GM23338 (cell line): ENCODE measurements at regions not wholly inside any gene's neighbourhood (a gene's known extent, or its start where the extent isn't known, plus 50 kb on each side); places are given as distances from the start of the nearest gene placed in this dataset.

Experiments used
- ATAC-seq: fragments of 200-7000 bp; cut with Tn5 transposase; 3 replicates; pipeline ENCODE4 v1.9.1; 2020
- DNase-seq: peaks from one replicate; pipeline ENCODE4 v3.0.0-alpha.2; 2015; ENCODE audit warnings: low spot score
- H2AFZ ChIP-seq: fragments of 200-600 bp; sonication (generic); 2 replicates; pipeline ENCODE4 v1.8.0; 2016; ENCODE audit warnings: antibody characterized with exemption, mild to moderate bottlenecking, moderate library complexity
- H3F3A ChIP-seq: fragments of 200-600 bp; sonication (generic); replicated peaks from 2 replicates; pipeline ENCODE4 v1.8.0; 2017; ENCODE audit warnings: antibody characterized with exemption, mixed run types, low read depth
- H3K27ac ChIP-seq: fragments of 200-600 bp; sonication (generic); 2 replicates; pipeline ENCODE4 v1.6.1; 2016; ENCODE audit warnings: low read depth
- H3K27me3 ChIP-seq: fragments of 200-600 bp; sonication (generic); 2 replicates; pipeline ENCODE4 v1.8.0; 2016; ENCODE audit warnings: mild to moderate bottlenecking, mixed run types, moderate library complexity; ENCODE audit not compliant: insufficient read depth
- H3K36me3 ChIP-seq: fragments of 200-600 bp; sonication (generic); 2 replicates; pipeline ENCODE4 v1.8.0; 2016; ENCODE audit warnings: mild to moderate bottlenecking; ENCODE audit not compliant: insufficient read depth
- H3K4me1 ChIP-seq: fragments of 200-600 bp; sonication (generic); 2 replicates; pipeline ENCODE4 v1.8.0; 2016; ENCODE audit warnings: mild to moderate bottlenecking, moderate library complexity; ENCODE audit not compliant: insufficient read depth
- H3K4me2 ChIP-seq: fragments of 200-600 bp; sonication (generic); 2 replicates; pipeline ENCODE4 v1.7.1; 2017; ENCODE audit warnings: mixed run types
- H3K4me3 ChIP-seq: fragments of 200-600 bp; sonication (generic); 2 replicates; pipeline ENCODE4 v1.6.1; 2016; ENCODE audit warnings: mixed run types
- H3K79me2 ChIP-seq: fragments of 200-600 bp; sonication (generic); replicated peaks from 2 replicates; pipeline ENCODE4 v1.8.0; 2017; ENCODE audit warnings: mild to moderate bottlenecking; ENCODE audit not compliant: insufficient read depth
- H3K9me2 ChIP-seq: fragments of 200-600 bp; sonication (generic); 2 replicates; pipeline ENCODE4 v1.8.0; 2017; ENCODE audit not compliant: insufficient read depth
- H4K20me1 ChIP-seq: fragments of 200-600 bp; sonication (generic); replicated peaks from 2 replicates; pipeline ENCODE4 v1.8.0; 2017; ENCODE audit warnings: mild to moderate bottlenecking; ENCODE audit not compliant: insufficient read depth
- H3K27ac Mint-ChIP-seq: 2 replicates; pipeline ENCODE4 v1.8.0; 2020; ENCODE audit warnings: inconsistent platforms, mild to moderate bottlenecking, moderate library complexity, mixed read lengths
- H3K27me3 Mint-ChIP-seq: 3 replicates; pipeline ENCODE4 v1.8.0; 2022; ENCODE audit warnings: low read depth, mild to moderate bottlenecking, moderate library complexity, mixed read lengths, inconsistent platforms; ENCODE audit not compliant: insufficient read depth, poor library complexity
- H3K36me3 Mint-ChIP-seq: 3 replicates; pipeline ENCODE4 v1.8.0; 2021; ENCODE audit warnings: low read depth, mild to moderate bottlenecking, inconsistent platforms, moderate library complexity, mixed read lengths
- H3K4me1 Mint-ChIP-seq: 3 replicates; pipeline ENCODE4 v1.8.0; 2020; ENCODE audit warnings: mild to moderate bottlenecking, inconsistent platforms, mixed read lengths
- H3K4me3 Mint-ChIP-seq: 3 replicates; pipeline ENCODE4 v1.8.0; 2021; ENCODE audit warnings: moderate library complexity, mild to moderate bottlenecking, inconsistent platforms, mixed read lengths
- H3K9me3 Mint-ChIP-seq: 3 replicates; pipeline ENCODE4 v1.8.0; 2020; ENCODE audit warnings: moderate library complexity, mild to moderate bottlenecking, inconsistent platforms, mixed read lengths
- CREB1 ChIP-seq: fragments of 250-450 bp; sonication (Bioruptor Pico); IDR thresholded peaks from 2 replicates; pipeline ENCODE4 v1.5.0; 2020; ENCODE audit warnings: low read depth, mild to moderate bottlenecking, moderate library complexity
- ETS1 ChIP-seq: IDR thresholded peaks from 2 replicates; pipeline ENCODE4 v1.6.1; 2016; ENCODE audit warnings: antibody characterized with exemption
- EZH2phosphoT487 ChIP-seq: fragments of 200-600 bp; sonication (generic); IDR thresholded peaks from one replicate; pipeline ENCODE4 v1.8.1; 2018; ENCODE audit warnings: antibody characterized with exemption; ENCODE audit not compliant: unreplicated experiment
- NANOG ChIP-seq: IDR thresholded peaks from 2 replicates; pipeline ENCODE4 v1.6.1; 2016; ENCODE audit warnings: antibody characterized with exemption, borderline replicate concordance
- REST ChIP-seq: IDR thresholded peaks from one replicate; pipeline ENCODE4 v1.6.1; 2018; ENCODE audit warnings: antibody characterized with exemption; ENCODE audit not compliant: unreplicated experiment
- STAT1 ChIP-seq: IDR thresholded peaks from one replicate; pipeline ENCODE4 v1.6.1; 2016; ENCODE audit warnings: antibody characterized with exemption; ENCODE audit not compliant: unreplicated experiment
- ZNF114 ChIP-seq: fragments of 250-450 bp; sonication (Bioruptor Pico); IDR thresholded peaks from 2 replicates; pipeline ENCODE4 v1.5.0; 2020; ENCODE audit warnings: mild to moderate bottlenecking, moderate library complexity

- TF ChIP-seq REST (no peak), NANOG (no peak), ZNF114 (CRISPR knock-in tag) (no peak), CREB1 (CRISPR knock-in tag) (no peak), STAT1 (no peak)
Observed at GRCh38 chr1:59108481-59109317, 188.2 kb upstream of the FGGY start (continued).

- ATAC-seq (no peak), DNase-seq (no peak)
- no peaks in the 10 kb centered on the region for H3K36me3 ChIP-seq
- peaks cover 29% of the 10 kb centered on the region for H3K4me1 ChIP-seq
- Mint-ChIP-seq H3K4me1 (peaks cover 25% of the 10 kb centered on the region), H3K27me3 (no peaks in the 10 kb centered on the region), H3K36me3 (no peaks in the 10 kb centered on the region), H3K9me3 (no peaks in the 10 kb centered on the region), H3K4me3 (no peak overlapping the region), H3K27ac (no peak overlapping the region)
- H3F3A ChIP-seq: no peaks in the 10 kb centered on the region
- TF ChIP-seq REST (no peak), ETS1 (no peak), EZH2phosphoT487 (no peak), NANOG (no peak)
- no peak overlapping the region for H3K27ac ChIP-seq
- H3K9me2 ChIP-seq: peaks cover 6% of the 10 kb centered on the region; the same call in 1 of the 2 replicates
- H3K79me2 ChIP-seq: no peaks in the 10 kb centered on the region
- H4K20me1 ChIP-seq: no peaks in the 10 kb centered on the region
- H3K4me2 ChIP-seq: no peak overlapping the region
- no peaks in the 10 kb centered on the region for H3K27me3 ChIP-seq
- H3K4me3 ChIP-seq: no peak overlapping the region
- H2AFZ ChIP-seq: no peak overlapping the region
Observed at GRCh38 chr1:59110271-59110670, 186.6 kb upstream of the FGGY start.
